ENCODE measurements at regions not wholly inside any gene's neighbourhood (a gene's known extent, or its start where the extent isn't known, plus 50 kb on each side); places are given as distances from the start of the nearest gene placed in this dataset.

GRCh38 chr14:23805761-23806160 is 147.8 kb upstream of the DHRS4 start:
- H3K9me3 ChIP-seq, result peaks cover 0 to 16% (median 3%) of the 10 kb centered on the region in 12 donors
- H3K36me3 ChIP-seq, result no peaks in the 10 kb centered on the region
- intact Hi-C loops (cut with DNase I), result no loop called here
- no peak for ATAC-seq
- H3K4me3 ChIP-seq, result no peak overlapping the region
- H3K4me1 ChIP-seq, result no peaks in the 10 kb centered on the region
- DNase-seq, result no peak
- no peaks in the 10 kb centered on the region for H3K27me3 ChIP-seq
- no peak for TF ChIP-seq POLR2A (IDR thresholded peaks at IDR 0.05)
- TF ChIP-seq CTCF (IDR thresholded peaks at IDR 0.05), result no peak
- H3K27ac ChIP-seq, result no peak overlapping the region

GRCh38 chr14:23814527-23815256 is 138.9 kb upstream of the DHRS4 start:
- TF ChIP-seq POLR2A (IDR thresholded peaks at IDR 0.05) (no peak), CTCF (IDR thresholded peaks at IDR 0.05) (no peak)
- intact Hi-C loops (cut with DNase I), result no loop called here
- WGBS, 4 donors, result 79 to 85% (median 80%) methylated on average over 6 of the region's 6 CpGs
- Histone ChIP-seq H3K4me1 (no peaks in the 10 kb centered on the region), H3K4me3 (no peak overlapping the region), H3K27ac (no peak overlapping the region), H3K27me3 (no peaks in the 10 kb centered on the region), H3K36me3 (no peaks in the 10 kb centered on the region), H3K9me3 (peaks cover 0 to 14% (median 3%) of the 10 kb centered on the region in 12 donors)
- no peak for DNase-seq
- no peak for ATAC-seq

- 84 to 88% (median 85%) methylated on average over 5 of the region's 5 CpGs for WGBS, 4 donors
- H3K4me3 ChIP-seq, result no peak overlapping the region
- no peaks in the 10 kb centered on the region for H3K27me3 ChIP-seq
- ATAC-seq (no peak), DNase-seq (no peak)
- intact Hi-C loops (cut with DNase I), result no loop called here
- H3K4me1 ChIP-seq, result no peaks in the 10 kb centered on the region
- peaks cover 0 to 14% (median 3%) of the 10 kb centered on the region in 12 donors for H3K9me3 ChIP-seq
- H3K27ac ChIP-seq, result no peak overlapping the region
- H3K36me3 ChIP-seq, result no peaks in the 10 kb centered on the region
- TF ChIP-seq CTCF (IDR thresholded peaks at IDR 0.05) (no peak), POLR2A (IDR thresholded peaks at IDR 0.05) (no peak)
These were observed 137.2 kb upstream of the DHRS4 start for GRCh38 chr14:23816371-23816770.

- no peaks in the 10 kb centered on the region for H3K27me3 ChIP-seq
- no peak overlapping the region for H3K4me3 ChIP-seq
- intact Hi-C loops (cut with DNase I), result no loop called here
- 51 to 62% (median 55%) methylated on average over 3 to 4 of the region's 4 CpGs for WGBS, 4 donors
- DNase-seq (no peak), ATAC-seq (no peak)
- no peaks in the 10 kb centered on the region for H3K36me3 ChIP-seq
- no peak overlapping the region for H3K27ac ChIP-seq
- H3K9me3 ChIP-seq, result peaks cover 0 to 14% (median 3%) of the 10 kb centered on the region in 12 donors
- no peaks in the 10 kb centered on the region for H3K4me1 ChIP-seq
- TF ChIP-seq CTCF (IDR thresholded peaks at IDR 0.05) (no peak), POLR2A (IDR thresholded peaks at IDR 0.05) (no peak)
These were observed 136.3 kb upstream of the DHRS4 start for GRCh38 chr14:23817164-23817767.

All from heart left ventricle (tissue), 16 donors.